Retinal pigment epithelial cell (primary cell): ENCODE measurements at regions not wholly inside any gene's neighbourhood (a gene's known extent, or its start where the extent isn't known, plus 50 kb on each side); places are given as distances from the start of the nearest gene placed in this dataset.

ENCODE experiments used
- DNase-seq: peaks from one replicate; pipeline ENCODE4 v3.0.0-alpha.2; 2010; ENCODE audit warnings: low read depth
- H3K4me3 ChIP-seq: 2 replicates; pipeline ENCODE4 v1.5.1; 2011; ENCODE audit warnings: mild to moderate bottlenecking, low read length, control low read depth, moderate library complexity
- TF ChIP-seq, protein P1 (sequence below): conservative IDR thresholded peaks from 2 replicates; pipeline ENCODE4 v1.5.1; 2011; ENCODE audit warnings: low read depth, low read length, control low read depth, inconsistent platforms

DNA sequence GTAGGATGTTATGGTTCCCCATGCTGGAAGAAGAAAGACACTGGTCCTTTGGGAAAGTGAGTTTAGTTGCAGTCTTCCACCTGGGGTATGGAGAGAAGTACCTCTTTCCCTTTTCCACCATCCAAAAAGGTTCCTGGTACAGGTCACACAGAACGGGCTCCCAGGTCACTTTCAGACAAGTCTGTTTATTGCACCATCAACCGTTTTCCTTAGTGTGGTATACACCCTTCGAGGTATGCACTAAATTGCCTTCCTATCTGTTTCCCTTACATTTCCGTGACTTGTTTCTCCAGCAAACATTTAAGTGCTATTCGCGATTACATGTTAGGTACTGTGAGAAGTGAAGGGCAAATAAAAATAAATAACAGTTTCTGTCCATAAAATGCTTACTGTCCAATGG is 185.1 kb downstream of the ARL4A start:
- TF ChIP-seq, protein P1, sequence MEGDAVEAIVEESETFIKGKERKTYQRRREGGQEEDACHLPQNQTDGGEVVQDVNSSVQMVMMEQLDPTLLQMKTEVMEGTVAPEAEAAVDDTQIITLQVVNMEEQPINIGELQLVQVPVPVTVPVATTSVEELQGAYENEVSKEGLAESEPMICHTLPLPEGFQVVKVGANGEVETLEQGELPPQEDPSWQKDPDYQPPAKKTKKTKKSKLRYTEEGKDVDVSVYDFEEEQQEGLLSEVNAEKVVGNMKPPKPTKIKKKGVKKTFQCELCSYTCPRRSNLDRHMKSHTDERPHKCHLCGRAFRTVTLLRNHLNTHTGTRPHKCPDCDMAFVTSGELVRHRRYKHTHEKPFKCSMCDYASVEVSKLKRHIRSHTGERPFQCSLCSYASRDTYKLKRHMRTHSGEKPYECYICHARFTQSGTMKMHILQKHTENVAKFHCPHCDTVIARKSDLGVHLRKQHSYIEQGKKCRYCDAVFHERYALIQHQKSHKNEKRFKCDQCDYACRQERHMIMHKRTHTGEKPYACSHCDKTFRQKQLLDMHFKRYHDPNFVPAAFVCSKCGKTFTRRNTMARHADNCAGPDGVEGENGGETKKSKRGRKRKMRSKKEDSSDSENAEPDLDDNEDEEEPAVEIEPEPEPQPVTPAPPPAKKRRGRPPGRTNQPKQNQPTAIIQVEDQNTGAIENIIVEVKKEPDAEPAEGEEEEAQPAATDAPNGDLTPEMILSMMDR: no peak
- DNase-seq: no peak
- H3K4me3 ChIP-seq: no peak overlapping the region

DNA sequence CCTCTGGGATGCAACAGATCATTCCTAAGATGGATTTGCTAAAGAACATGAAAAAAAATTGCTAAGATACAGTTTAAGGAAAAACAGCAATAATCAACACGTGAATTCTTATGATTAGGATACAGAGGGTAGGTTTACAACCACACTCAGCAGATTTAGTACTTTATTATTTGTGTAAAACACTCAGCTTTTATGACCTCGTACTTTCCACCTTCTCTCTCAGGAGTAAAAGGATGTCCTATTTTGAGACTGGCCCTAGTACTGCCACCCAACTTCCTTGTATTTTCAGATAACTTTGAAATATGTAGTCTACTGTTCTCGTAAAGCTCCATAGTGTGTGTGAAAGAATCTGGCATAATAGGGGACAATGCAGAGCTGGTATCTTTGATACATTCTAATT is 186.1 kb downstream of the ARL4A start:
- DNase-seq: no peak
- TF ChIP-seq, protein P1: no peak
- no peak overlapping the region for H3K4me3 ChIP-seq

DNA sequence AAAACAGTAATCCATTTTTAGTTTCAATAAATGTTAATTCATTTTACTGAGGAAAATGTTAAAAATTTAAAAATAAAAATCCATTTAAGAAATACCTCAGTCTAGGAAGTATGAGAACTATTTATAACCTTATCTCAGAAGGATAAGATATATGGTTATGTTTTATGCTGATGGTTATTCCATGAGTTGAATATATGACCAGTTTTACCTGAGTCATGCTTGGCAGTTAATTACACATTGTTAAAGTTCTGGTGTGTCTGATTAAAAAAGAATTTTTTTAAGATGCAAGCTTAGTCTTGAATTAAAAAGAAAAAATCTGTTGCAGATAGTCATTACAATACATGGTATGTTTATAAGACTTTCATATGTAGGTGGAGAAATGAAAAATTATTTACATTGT is 191.7 kb downstream of the ARL4A start:
- H3K4me3 ChIP-seq: no peak overlapping the region
- TF ChIP-seq, protein P1: no peak
- no peak for DNase-seq

DNA sequence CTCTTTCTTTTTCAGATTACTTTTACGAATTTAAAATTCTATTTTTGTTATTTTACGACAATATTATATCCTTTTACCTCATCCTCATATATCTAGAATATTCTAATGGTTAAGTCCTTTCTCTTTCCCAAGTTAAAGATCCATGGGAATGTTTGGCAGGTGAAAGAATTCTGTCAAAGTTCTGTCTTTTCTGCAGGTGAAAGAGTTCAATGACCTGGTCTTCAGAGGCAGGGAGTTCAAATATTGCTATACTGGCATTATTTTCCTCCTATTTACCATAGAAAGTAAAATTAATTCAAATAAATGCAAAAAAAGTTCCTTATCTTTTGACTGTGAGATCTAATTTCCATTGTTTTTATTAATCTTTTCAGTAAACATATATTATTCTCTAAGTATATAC is 194.3 kb downstream of the ARL4A start:
- TF ChIP-seq, protein P1: no peak

DNA sequence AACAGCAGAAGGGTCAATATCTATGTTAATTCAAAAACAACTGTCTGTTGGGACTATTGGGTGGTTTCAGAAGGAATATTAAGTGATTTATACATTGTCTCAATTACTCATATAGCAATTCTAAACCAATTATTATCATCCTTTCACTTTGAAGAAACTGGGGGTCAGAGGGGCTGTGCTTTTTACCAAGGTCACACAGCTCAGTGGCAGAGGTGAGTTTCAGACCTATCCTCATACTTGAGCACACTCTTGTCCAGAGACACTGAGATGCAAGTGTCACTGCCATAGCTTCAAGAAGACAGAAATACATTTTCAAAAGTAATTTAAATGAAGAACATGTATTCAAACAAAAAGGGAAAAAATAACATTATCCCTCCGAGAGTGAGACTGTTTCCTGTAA is 195.3 kb downstream of the ARL4A start:
- TF ChIP-seq, protein P1: no peak
- no peak overlapping the region for H3K4me3 ChIP-seq
- DNase-seq: no peak

More for the DNA sequence above, 194.3 kb downstream of the ARL4A start:
- no peak for DNase-seq
- no peak overlapping the region for H3K4me3 ChIP-seq

DNA sequence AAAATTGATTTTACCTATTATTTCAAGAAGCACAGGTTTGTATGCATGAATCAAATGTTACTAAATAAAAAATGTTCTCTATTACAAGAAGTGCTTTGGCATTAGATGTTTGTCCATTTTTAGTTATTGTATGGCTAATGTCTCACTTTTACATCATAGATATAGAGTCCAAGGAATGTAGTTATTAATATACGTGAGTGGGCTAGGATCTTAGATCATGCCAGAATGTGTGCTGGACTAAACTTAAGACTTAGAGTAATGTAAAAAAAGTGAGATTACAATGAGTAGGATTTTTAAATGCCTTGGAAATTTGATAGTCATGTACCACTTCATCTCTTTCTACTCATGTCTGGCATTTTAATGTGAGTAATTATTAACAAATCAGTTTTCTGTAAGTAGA is 196.6 kb downstream of the ARL4A start:
- DNase-seq: no peak
- TF ChIP-seq, protein P1: no peak
- H3K4me3 ChIP-seq: no peak overlapping the region

DNA sequence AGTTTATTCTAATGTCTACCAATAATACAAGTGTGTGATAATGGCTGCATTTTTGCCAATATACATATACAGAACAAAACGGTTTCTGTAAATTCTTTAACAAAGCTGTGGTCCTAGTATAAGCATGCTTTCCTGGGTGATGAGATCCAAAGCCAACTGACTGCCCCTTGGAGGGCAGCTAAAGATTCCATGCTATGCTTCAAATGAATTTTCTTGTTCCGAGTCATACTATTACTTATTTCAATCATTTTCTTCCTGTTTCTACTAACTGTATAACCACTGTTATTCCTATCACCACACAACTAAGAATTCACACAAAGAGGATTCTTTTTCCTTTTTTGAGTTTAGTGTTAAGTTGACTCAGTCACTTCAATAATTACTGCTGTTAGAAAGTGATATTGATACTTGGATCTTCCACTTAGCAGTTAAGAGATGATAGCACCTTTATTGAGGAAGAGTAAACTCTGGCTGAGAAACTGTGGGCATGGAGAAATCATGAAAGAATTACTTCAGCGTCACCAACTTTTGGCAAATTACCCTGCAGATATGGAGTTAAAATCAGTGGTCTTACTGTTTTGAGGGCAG is 197.5 kb downstream of the ARL4A start:
- TF ChIP-seq, protein P1: no peak
- DNase-seq: no peak
- H3K4me3 ChIP-seq: no peak overlapping the region
